PC-3 (cell line): ENCODE measurements at regions not wholly inside any gene's neighbourhood (a gene's known extent, or its start where the extent isn't known, plus 50 kb on each side); places are given as distances from the start of the nearest gene placed in this dataset.

Experiments
- ATAC-seq: fragments of 200-7000 bp; cut with Tn5 transposase; 2 replicates; pipeline ENCODE4 v1.9.1; 2020; ENCODE audit warnings: mild to moderate bottlenecking, moderate library complexity
- BruUV-seq: library from RNA; stranded (reverse); fragments of 400-500 nt; replicated peaks from 2 replicates; lab custom pipeline; 2021; lab: Mats Ljungman, UMichigan
- CTCF ChIA-PET: fragments of 300-600 bp; sonication (Branson Sonifier 250); formaldehyde crosslinking; loops from one replicate; lab custom pipeline; 2022; ENCODE audit warnings: antibody characterized with exemption; lab: Charles Lee
- POLR2A ChIA-PET: fragments of 300-600 bp; sonication (Branson Sonifier 250); formaldehyde crosslinking; loops from one replicate; lab custom pipeline; 2022; ENCODE audit warnings: antibody characterized with exemption; ENCODE audit not compliant: unreplicated experiment; lab: Charles Lee
- DNase-seq: peaks from one replicate; pipeline ENCODE4 v3.0.0-alpha.2; 2015
- H2AFZ ChIP-seq: fragments of 300-600 bp; sonication (generic); 2 replicates; pipeline ENCODE4 v1.6.0; 2016; ENCODE audit warnings: antibody characterized with exemption, low read length
- H3F3A ChIP-seq: fragments of 300-600 bp; sonication (generic); one replicate; pipeline ENCODE4 v1.6.0; 2017; ENCODE audit warnings: antibody characterized with exemption, low read length, control low read depth, mild to moderate bottlenecking; ENCODE audit not compliant: unreplicated experiment
- H3K27ac ChIP-seq: fragments of 300-600 bp; sonication (generic); 2 replicates; pipeline ENCODE4 v1.5.1; 2016; ENCODE audit warnings: mild to moderate bottlenecking, low read length
- H3K27me3 ChIP-seq: fragments of 300-600 bp; sonication (generic); 2 replicates; pipeline ENCODE4 v1.6.1; 2016; ENCODE audit warnings: low read length, mixed read lengths
- H3K36me3 ChIP-seq: fragments of 300-600 bp; sonication (generic); 2 replicates; pipeline ENCODE4 v1.6.1; 2016; ENCODE audit warnings: low read depth, mixed run types, low read length, mixed read lengths
- H3K4me1 ChIP-seq: fragments of 300-600 bp; sonication (generic); 2 replicates; pipeline ENCODE4 v1.5.1; 2016; ENCODE audit warnings: low read length; ENCODE audit not compliant: insufficient read depth
- H3K4me2 ChIP-seq: fragments of 300-600 bp; sonication (generic); 2 replicates; pipeline ENCODE4 v1.6.0; 2016; ENCODE audit warnings: low read length
- H3K4me3 ChIP-seq: fragments of 300-600 bp; sonication (generic); 2 replicates; pipeline ENCODE4 v1.5.1; 2016; ENCODE audit warnings: mild to moderate bottlenecking, low read length, mixed read lengths
- H3K79me2 ChIP-seq: fragments of 300-600 bp; sonication (generic); 2 replicates; pipeline ENCODE4 v1.6.1; 2017; ENCODE audit warnings: low read length, mixed read lengths
- H3K9ac ChIP-seq: fragments of 300-600 bp; sonication (generic); 2 replicates; pipeline ENCODE4 v1.6.0; 2016; ENCODE audit warnings: mild to moderate bottlenecking, low read length
- H3K9me2 ChIP-seq: fragments of 300-600 bp; sonication (generic); replicated peaks from 2 replicates; pipeline ENCODE4 v1.6.1; 2016; ENCODE audit warnings: mixed run types, low read length, mixed read lengths
- H3K9me3 ChIP-seq: fragments of 300-600 bp; sonication (generic); 2 replicates; pipeline ENCODE4 v1.6.1; 2016; ENCODE audit warnings: low read length, mixed read lengths
- H4K20me1 ChIP-seq: fragments of 300-600 bp; sonication (generic); 2 replicates; pipeline ENCODE4 v1.6.1; 2016; ENCODE audit warnings: low read length, mixed read lengths
- CTCF ChIP-seq: fragments of 300-600 bp; sonication (generic); conservative IDR thresholded peaks from 2 replicates; pipeline ENCODE4 v1.5.1; 2017; ENCODE audit warnings: antibody characterized with exemption, low read depth, mild to moderate bottlenecking, low read length
- EZH2 ChIP-seq: fragments of 300-600 bp; sonication (generic); IDR thresholded peaks from one replicate; pipeline ENCODE4 v1.6.1; 2017; ENCODE audit warnings: antibody characterized with exemption, mild to moderate bottlenecking, low read length; ENCODE audit not compliant: unreplicated experiment
- EZH2phosphoT487 ChIP-seq: fragments of 300-600 bp; sonication (generic); IDR thresholded peaks from 2 replicates; pipeline ENCODE4 v1.6.1; 2018; ENCODE audit warnings: mild to moderate bottlenecking, antibody characterized with exemption, low read length, borderline replicate concordance
- intact Hi-C: fragments of 100-400 bp; cut with micrococcal nuclease; formaldehyde crosslinking; loops from 2 replicates; pipeline ENCODE4 v1.9.0; 2023

DNA sequence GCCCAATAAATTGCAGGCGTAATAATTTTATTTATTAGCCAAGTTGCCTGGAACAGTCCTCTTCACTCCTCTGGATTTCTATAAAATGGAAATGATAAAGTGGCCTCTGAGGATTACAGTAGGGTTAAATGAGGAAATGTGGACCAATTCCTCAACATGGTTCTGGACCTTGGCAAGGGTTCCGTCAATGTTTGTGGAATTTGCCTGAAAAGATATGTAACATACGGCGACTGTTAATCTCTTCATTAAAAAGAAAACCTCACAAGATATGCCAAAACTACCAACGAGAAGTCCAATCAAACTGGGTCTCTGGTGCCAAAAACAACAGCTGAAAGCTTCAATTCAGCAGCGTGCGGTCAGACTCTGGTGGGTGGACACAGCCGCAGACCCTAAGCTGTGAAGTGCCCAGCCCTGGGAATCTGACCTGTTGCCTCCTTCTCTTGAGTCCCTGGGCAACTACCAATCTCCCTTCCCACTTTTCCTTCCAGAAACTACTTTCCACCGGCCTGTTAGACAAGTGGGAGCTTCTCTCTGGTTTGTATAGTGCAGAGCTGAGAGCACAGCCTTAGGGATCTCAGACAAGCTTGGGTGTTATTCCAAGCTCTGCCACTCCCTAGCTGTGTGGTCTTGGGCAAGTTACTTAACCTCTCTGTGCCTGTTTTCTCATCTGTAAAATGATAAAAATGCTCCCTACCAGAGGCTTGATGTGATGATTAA is 190.5 kb upstream of the GSC start:
- Histone ChIP-seq H3K27me3 (peaks cover 64% of the 10 kb centered on the region), H3K4me1 (no peaks in the 10 kb centered on the region), H3F3A (no peaks in the 10 kb centered on the region), H3K9ac (no peak overlapping the region), H3K36me3 (no peaks in the 10 kb centered on the region), H3K9me2 (no peaks in the 10 kb centered on the region), H3K27ac (no peak overlapping the region), H4K20me1 (no peaks in the 10 kb centered on the region), H3K9me3 (no peaks in the 10 kb centered on the region), H3K79me2 (no peaks in the 10 kb centered on the region), H2AFZ (no peak overlapping the region), H3K4me3 (no peak overlapping the region), H3K4me2 (no peak overlapping the region)
- DNase-seq (no peak), ATAC-seq (no peak)
- ChIA-PET POLR2A (no interaction called here), CTCF (no interaction called here)
- no peak for TF ChIP-seq EZH2
- TF ChIP-seq CTCF: no peak
- TF ChIP-seq EZH2phosphoT487: no peak
- BruUV-seq: no TSS peak
- intact Hi-C loops: no loop called here

- Histone ChIP-seq H4K20me1 (no peaks in the 10 kb centered on the region), H3K27me3 (peaks cover 38% of the 10 kb centered on the region), H3K4me3 (no peak overlapping the region), H3K9ac (no peak overlapping the region), H3K36me3 (no peaks in the 10 kb centered on the region), H3K27ac (no peak overlapping the region), H2AFZ (no peak overlapping the region), H3K4me2 (no peak overlapping the region), H3K9me2 (no peaks in the 10 kb centered on the region), H3K79me2 (no peaks in the 10 kb centered on the region), H3K9me3 (no peaks in the 10 kb centered on the region), H3F3A (no peaks in the 10 kb centered on the region), H3K4me1 (no peaks in the 10 kb centered on the region)
- ChIA-PET CTCF (no interaction called here), POLR2A (no interaction called here)
- no TSS peak for BruUV-seq
- TF ChIP-seq CTCF (no peak), EZH2phosphoT487 (no peak)
- DNase-seq: no peak
- intact Hi-C loops: no loop called here
- no peak for ATAC-seq
These were observed 183.8 kb upstream of the GSC start for GRCh38 chr14:94953541-94954260.

- Histone ChIP-seq H3K27me3 (peaks cover 23% of the 10 kb centered on the region), H3K9ac (no peak overlapping the region), H3K27ac (no peak overlapping the region), H3K36me3 (no peaks in the 10 kb centered on the region), H4K20me1 (no peaks in the 10 kb centered on the region), H3K4me1 (no peaks in the 10 kb centered on the region), H3K4me3 (no peak overlapping the region), H3K9me3 (no peaks in the 10 kb centered on the region), H3K79me2 (no peaks in the 10 kb centered on the region), H2AFZ (no peak overlapping the region), H3F3A (no peaks in the 10 kb centered on the region), H3K9me2 (no peaks in the 10 kb centered on the region), H3K4me2 (no peak overlapping the region)
- DNase-seq (no peak), ATAC-seq (no peak)
- ChIA-PET POLR2A (no interaction called here), CTCF (no interaction called here)
- TF ChIP-seq EZH2: no peak
- TF ChIP-seq CTCF: no peak
- no peak for TF ChIP-seq EZH2phosphoT487
- intact Hi-C loops: no loop called here
- BruUV-seq: no TSS peak
These were observed 182.2 kb upstream of the GSC start for GRCh38 chr14:94952097-94952496.
